Chondrocyte (in vitro differentiated cells): ENCODE measurements at regions not wholly inside any gene's neighbourhood (a gene's known extent, or its start where the extent isn't known, plus 50 kb on each side); places are given as distances from the start of the nearest gene placed in this dataset.

Experiments used
- DNase-seq: peaks from one replicate; pipeline ENCODE4 v3.0.0; 2021; ENCODE audit warnings: mixed read lengths, low spot score
- H3K27ac Mint-ChIP-seq: one replicate; pipeline ENCODE4 v1.8.0; 2021; ENCODE audit warnings: mild to moderate bottlenecking, moderate library complexity, mixed read lengths; ENCODE audit not compliant: unreplicated experiment
- H3K27me3 Mint-ChIP-seq: 2 replicates; pipeline ENCODE4 v1.8.0; 2021; ENCODE audit warnings: low read depth, mixed read lengths
- H3K36me3 Mint-ChIP-seq: 2 replicates; pipeline ENCODE4 v1.8.0; 2021; ENCODE audit warnings: low read depth, mixed read lengths
- H3K4me1 Mint-ChIP-seq: 2 replicates; pipeline ENCODE4 v1.8.0; 2021; ENCODE audit warnings: low read depth, mild to moderate bottlenecking, mixed read lengths
- H3K4me3 Mint-ChIP-seq: one replicate; pipeline ENCODE4 v1.8.0; 2021; ENCODE audit warnings: mild to moderate bottlenecking, moderate library complexity, mixed read lengths; ENCODE audit not compliant: unreplicated experiment
- H3K9me3 Mint-ChIP-seq: 2 replicates; pipeline ENCODE4 v1.8.0; 2021; ENCODE audit warnings: low read depth, mixed read lengths
- TF ChIP-seq, protein P1 (sequence below): fragments of 200-600 bp; sonication (generic); IDR thresholded peaks from 2 replicates; pipeline ENCODE4 v1.5.0; 2021; ENCODE audit warnings: antibody characterized with exemption, mild to moderate bottlenecking, moderate library complexity

GRCh38 chr6:84521511-84521910 is 242.9 kb downstream of the TBX18 start:
- Mint-ChIP-seq H3K27me3 (no peaks in the 10 kb centered on the region), H3K36me3 (peaks cover under 1% of the 10 kb centered on the region), H3K27ac (no peak overlapping the region), H3K4me3 (no peak overlapping the region), H3K9me3 (no peaks in the 10 kb centered on the region), H3K4me1 (peaks cover 37% of the 10 kb centered on the region)
- TF ChIP-seq, protein P1, sequence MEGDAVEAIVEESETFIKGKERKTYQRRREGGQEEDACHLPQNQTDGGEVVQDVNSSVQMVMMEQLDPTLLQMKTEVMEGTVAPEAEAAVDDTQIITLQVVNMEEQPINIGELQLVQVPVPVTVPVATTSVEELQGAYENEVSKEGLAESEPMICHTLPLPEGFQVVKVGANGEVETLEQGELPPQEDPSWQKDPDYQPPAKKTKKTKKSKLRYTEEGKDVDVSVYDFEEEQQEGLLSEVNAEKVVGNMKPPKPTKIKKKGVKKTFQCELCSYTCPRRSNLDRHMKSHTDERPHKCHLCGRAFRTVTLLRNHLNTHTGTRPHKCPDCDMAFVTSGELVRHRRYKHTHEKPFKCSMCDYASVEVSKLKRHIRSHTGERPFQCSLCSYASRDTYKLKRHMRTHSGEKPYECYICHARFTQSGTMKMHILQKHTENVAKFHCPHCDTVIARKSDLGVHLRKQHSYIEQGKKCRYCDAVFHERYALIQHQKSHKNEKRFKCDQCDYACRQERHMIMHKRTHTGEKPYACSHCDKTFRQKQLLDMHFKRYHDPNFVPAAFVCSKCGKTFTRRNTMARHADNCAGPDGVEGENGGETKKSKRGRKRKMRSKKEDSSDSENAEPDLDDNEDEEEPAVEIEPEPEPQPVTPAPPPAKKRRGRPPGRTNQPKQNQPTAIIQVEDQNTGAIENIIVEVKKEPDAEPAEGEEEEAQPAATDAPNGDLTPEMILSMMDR, result no peak
- DNase-seq, result no peak

DNA sequence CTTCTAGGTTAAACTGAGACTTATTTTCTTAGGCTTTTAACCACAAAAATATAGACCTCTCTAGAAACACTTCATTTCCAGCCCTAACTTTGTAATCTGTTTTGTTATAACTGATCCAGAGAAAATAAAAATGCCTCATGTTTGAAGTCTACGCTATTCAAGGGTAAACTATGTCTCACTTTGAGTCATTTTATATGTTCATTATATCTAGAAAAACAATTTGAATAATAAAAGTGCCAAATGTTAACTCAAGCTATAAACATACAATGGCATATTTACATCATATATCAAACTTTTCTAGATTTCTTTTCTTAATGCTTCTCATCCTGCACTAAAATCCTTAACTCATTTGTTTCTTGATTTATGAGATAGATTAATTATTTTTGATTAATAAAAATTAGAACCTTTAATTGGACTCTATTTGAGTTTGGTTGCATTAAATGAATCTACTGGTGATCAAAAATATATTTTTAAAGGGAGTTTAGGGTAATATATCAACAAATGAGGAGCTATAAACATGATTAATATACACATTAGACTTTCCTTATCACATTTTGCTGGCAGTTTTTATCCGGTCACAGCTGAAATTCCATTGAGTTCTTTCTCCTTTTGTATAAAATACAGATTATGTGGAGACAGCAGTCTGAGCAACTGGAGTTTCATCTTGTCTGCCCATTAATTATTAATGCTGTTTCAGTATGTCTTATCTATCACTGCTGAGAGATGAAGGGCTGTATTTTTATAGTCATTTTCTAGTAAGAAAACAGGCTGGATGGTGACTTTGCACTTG is 246.5 kb downstream of the TBX18 start:
- no peaks in the 10 kb centered on the region for H3K9me3 Mint-ChIP-seq
- no peaks in the 10 kb centered on the region for H3K27me3 Mint-ChIP-seq
- no peak overlapping the region for H3K4me3 Mint-ChIP-seq
- no peak for DNase-seq
- H3K27ac Mint-ChIP-seq, result no peak overlapping the region
- TF ChIP-seq, protein P1, result no peak
- peaks cover 66% of the 10 kb centered on the region for H3K4me1 Mint-ChIP-seq
- H3K36me3 Mint-ChIP-seq, result no peaks in the 10 kb centered on the region

DNA sequence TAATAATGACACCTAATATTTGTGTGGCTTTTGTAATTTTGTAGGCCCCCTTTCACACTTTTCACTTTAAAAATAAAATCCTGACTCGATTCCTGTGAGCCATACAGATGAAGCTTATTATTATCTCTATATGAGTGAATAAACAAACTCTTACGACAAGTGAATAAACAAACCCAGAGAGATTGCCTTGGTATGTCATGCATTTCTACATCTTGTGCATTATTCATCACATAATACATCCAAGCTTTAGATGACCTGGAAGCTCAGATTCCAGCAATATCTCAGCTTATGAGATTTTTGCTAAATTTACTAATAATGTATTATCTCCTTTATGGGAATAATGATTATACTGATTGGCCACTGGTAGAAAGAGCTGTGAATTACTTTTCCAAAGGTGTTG is 248.2 kb downstream of the TBX18 start:
- H3K4me1 Mint-ChIP-seq, result peaks cover 58% of the 10 kb centered on the region
- no peaks in the 10 kb centered on the region for H3K36me3 Mint-ChIP-seq
- no peak overlapping the region for H3K4me3 Mint-ChIP-seq
- TF ChIP-seq, protein P1, result no peak
- peak overlapping the region; percentile 72 for H3K27ac Mint-ChIP-seq
- DNase-seq, result no peak
- H3K27me3 Mint-ChIP-seq, result no peaks in the 10 kb centered on the region
- H3K9me3 Mint-ChIP-seq, result no peaks in the 10 kb centered on the region

DNA sequence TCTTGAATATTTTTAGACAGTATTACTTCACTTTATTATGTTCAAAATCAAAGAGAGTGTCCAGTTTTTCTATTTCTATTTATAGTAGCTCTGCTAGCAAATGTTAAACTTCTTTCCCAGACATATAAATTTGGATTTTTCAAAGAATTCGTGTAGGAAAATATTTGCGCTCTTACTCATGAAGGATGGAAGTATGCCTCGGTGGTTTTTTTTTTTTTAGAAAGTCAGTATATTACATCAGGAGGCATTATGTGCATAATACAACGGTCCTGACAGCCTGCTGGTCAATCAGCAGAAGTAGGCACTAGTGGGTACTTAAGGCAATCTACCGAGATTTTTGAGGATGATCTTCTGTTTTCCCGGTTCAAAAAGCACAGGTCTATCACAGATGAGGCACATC is 249.3 kb downstream of the TBX18 start:
- Mint-ChIP-seq H3K36me3 (no peaks in the 10 kb centered on the region), H3K27ac (peak overlapping the region; percentile 83), H3K4me1 (peaks cover 53% of the 10 kb centered on the region), H3K27me3 (no peaks in the 10 kb centered on the region), H3K9me3 (no peaks in the 10 kb centered on the region), H3K4me3 (no peak overlapping the region)
- TF ChIP-seq, protein P1, result peak; percentile 37
- no peak for DNase-seq

DNA sequence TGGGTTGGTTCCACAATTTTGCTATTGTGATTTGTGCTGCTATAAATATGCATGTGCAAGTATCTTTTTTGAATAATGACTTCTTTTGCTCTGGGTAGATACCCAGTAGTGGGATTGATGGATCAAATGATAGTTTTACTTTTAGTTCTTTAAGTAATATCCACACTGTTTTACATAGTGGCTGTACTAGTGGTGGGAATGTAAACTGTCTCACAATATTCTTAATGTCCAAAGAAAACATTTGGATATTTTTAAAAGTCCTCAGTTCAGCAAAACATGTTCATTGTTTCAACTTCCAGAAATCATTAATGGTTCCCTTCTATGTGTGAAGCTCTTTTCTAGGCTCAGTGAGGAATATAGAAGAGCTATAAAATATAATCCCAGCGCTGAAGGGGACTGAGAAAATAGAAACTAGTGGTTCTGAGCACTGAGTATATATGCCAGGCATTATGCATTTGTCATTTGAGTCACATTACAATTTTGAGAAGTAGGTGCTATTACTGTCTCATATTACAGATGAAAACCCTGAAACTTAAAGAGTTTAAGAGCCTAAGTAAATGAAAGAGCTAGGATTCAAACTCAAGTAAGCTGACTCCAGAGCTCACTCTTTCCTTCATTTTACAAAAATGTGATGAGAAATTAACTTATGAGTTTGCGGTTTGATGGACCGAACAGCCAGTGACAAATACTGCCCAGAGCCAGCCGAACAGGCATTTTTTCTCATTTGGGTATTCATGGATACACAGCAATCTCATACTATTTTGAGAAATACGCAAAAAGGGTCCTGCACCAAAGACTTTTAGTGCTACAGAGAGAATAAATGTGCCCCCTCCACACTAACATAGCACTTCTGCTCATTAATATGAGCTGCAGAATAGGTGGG is 250.1 kb downstream of the TBX18 start:
- peak overlapping the region; percentile 83 for H3K27ac Mint-ChIP-seq

More for the DNA sequence above, 250.1 kb downstream of the TBX18 start:
- Mint-ChIP-seq H3K36me3 (no peaks in the 10 kb centered on the region), H3K4me1 (peaks cover 59% of the 10 kb centered on the region), H3K27me3 (no peaks in the 10 kb centered on the region), H3K9me3 (no peaks in the 10 kb centered on the region), H3K4me3 (no peak overlapping the region)
- DNase-seq, result no peak
- TF ChIP-seq, protein P1, result peak; percentile 72
